ENCODE measurements at regions not wholly inside any gene's neighbourhood (a gene's known extent, or its start where the extent isn't known, plus 50 kb on each side); places are given as distances from the start of the nearest gene placed in this dataset.
"Not testable (repeated sequence)": the region's sequence is repeated elsewhere in the genome, so short reads cannot be mapped to it uniquely, and the experiment has no call there.

DNA sequence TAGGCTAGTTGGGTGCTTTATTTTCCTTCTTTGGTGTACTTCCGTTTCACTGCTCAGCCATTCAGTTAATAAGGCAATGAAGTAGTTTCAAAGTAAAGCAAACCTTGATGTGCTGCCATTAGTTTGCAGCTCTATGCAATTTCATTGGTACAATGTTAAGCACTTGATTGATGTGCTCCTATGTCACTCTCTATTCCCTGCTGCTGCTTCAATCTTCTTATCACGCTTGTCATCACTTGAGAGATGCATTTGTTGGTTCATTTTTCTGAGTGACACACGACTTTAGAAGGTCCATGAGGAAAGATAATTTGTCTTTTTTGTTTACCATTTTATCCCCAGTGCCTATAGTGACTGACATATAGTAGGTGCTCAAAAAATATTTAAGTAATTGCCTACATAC, 871.0 kb upstream of the PABPC4L start:
- DNase-seq = no peak

DNA sequence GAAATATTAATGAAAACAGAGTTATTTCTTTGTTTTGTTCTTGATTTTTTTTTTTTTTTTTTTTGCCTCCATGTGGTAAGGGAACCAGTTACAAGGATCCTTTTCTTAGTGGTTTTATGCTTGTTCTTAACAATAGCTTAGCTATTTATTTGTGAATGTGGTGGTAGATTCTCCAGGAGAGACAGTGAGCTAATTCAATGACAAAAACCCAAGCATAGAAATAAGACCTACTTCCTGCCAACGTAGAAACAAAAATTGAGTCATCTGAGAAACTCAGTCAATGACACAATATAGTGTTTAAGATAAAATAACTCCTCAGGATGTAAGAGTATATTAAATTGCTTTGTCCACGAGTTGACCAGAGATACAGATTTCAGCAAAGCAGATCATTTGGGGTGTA, 863.8 kb upstream of the PABPC4L start:
- no peak for DNase-seq

DNA sequence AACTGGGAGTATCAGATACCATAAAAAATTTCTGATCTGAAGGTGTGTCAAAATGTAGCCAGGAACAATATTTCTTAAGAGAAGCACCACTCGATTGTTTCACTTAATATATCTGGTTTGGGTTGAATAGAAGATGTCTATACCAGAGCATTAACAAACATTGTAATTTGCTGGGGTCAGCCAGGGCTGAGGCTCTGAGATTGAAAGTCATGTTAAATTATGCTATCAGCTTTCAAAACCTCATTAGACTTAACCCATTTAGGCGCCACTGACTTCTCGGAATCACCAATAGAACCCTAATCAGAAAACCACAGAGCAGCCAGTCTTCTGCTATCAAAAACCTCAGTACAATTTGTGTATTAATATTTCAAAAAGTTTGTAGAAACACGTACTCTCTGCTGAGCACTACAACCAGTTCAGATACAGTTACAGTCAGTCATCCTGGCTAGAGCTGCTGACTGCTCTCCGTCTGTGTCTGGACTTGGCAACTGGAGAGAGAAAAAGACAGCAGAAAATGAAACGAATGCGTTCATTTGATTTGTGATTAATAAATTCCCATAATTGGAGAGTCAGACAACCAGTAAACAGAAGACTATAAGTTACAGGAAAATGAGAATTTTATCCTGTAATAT, 848.6 kb upstream of the PABPC4L start:
- no peak for DNase-seq

DNA sequence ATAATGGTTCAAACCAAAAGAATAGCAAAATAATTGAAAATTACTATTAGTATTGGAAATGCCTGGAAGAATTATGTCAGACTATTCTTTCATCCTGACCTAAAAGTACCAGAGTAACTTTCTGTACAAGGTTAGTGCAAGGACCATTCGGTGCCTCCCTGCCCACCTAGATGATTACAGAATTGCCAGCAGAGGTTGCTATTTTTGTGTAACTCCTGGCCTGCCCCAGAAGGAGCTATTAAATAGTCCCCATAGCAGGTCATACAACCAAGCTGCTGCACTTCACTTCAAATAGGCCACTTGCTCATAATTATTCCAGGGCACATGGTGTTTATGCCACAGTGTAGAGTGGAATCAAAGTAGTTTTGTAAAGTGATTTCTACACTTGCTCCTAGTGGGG, 831.1 kb upstream of the PABPC4L start:
- no peak for DNase-seq

DNA sequence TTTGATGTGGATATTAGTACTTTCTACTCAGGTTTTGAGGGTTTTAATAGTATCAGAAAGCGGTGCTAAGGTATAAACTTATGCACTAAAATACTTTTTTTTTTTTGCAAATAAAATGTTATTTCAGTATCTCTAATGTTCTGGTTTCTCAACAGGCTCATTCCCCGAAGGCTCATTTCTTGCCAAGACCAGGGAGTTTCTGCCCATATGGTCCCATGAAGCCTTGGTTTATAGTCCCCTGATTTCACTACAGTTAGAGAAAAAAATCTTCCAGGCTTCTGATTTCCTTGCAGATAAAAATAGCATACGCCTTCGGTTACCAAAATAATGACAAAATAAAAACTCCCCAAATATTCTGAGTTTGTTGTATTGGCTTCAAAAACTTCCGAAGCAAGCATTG, 814.2 kb upstream of the PABPC4L start:
- no peak for DNase-seq

DNA sequence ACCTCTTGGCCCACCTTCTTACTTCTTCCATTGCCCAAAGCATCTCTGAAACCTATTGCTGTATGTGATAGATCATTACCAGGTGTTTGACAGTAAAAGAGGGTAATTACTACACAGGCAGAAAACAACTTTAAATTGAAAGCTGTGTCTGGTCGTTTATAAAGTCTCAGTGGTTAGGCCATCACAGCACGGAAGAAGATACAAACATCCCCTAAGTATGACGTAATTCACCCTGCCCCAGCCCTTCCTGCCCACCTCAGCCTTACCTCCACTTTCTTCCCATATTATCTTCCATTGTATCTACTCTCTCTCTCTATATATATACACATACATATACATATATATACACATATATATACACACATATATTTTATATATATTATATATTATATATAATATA, 805.8 kb upstream of the PABPC4L start:
- DNase-seq = no peak

DNA sequence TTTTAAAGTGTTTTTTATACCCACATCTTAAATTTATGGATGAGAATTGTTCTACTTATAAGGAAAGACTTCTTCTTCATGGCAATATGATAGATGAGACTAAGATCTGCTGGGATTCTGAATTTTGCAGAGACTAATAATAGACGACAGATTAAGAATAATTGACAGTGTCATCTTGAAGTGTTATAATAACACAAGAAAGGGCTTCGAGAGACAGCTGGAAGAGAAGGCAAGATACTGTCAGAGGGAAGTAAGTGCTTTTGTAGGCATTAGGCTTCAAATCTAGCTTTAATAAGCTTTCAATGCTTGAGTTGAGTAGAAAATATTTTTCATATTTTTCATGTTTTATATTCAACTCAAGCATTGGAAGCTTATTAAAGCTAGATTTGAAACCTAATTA, 797.6 kb upstream of the PABPC4L start:
- no peak for DNase-seq

DNA sequence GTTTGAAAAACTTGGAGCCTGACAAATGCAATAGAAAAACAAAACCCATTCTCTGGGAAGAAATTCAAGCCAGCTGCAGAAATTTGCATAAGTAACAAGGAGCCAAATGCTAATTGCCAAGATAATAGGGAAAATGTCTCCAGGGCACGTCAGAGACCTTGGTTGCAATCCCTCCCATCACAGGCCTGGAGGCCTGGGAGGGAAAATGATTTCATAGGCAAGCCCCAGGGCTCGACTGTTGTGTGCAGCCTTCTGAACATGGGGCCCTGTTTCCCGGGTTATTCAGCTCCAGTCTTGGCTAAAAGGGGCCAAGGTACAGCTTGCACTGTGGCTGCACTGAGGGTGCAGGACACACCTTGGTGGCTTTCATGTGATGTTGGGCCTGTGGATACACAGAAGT, 760.4 kb upstream of the PABPC4L start:
- no peak for DNase-seq

DNA sequence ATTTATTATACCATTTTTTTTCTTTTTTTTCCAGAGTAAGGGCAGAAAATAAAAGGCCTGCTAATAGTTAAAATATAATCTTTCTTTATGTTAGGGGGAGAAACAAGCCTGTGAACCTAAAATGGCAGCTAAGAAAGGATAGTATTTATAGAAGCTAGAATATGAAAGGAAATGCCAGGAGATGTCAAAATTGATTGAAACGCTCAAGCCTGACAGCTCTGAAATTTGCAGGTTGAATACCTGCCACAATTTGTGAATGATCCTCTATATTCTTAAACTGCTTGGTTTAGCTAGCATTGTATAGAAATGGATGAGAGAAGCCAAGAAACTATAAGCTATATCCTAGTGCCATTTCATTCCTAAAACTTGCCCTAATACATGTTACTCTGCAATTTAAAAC, 757.3 kb upstream of the PABPC4L start:
- DNase-seq = no peak

DNA sequence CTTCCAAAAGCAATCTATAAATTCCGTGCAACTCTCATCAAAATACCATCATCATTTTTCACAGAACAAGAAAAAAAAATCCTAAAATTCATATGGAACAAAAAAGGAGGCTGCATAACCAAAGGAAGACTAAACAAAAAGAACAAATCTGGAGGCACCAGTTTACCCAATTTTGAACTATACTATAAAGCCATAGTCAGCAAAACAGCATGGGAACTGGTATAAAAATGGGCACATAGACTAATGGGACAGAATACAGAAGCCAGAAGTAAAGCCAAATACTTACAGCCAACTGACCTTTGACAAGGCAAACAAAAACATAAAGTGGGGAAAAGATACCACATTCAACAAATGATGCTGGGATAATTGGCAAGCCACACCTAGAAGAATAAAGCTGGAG, 753.5 kb upstream of the PABPC4L start:
- DNase-seq = no peak

DNA sequence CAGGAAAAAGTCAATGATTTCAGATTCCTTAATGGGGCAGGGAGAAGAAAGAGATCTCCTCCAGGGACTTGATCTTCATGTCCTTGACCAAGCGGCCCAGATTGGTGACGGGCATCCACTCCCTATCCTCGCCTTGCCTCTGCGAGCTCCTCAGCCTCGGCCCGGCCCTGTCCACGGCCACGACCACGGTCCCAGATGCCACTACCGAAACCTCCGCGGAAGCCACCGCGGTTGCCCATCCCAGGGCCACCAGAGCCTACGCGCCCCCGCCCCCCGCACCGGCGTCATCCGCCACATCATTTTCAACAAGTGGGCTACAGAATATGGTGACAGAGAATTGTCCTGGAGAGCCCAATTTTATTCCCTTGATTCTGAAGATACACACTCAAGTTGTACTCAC, 751.2 kb upstream of the PABPC4L start:
- no peak for DNase-seq

DNA sequence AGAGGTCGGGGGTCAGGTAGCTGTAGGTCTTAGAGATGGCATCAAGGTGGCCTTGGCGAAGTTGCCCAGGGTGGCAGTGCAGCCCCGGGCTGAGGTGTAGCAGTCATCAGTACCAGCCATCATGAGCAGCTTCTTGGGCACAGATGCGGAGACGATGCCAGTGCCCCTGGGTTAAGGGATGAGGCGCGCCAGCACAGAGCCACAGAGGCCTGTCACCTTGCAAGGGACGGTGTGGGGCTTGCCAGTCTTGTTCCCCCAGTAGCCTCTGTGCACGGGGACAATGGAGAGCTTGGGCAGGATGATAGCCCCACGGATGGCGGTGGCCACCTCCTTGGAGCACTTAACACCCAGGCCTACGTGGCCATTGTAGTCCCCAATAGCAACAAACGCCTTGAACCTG, 750.7 kb upstream of the PABPC4L start:
- DNase-seq = no peak

DNA sequence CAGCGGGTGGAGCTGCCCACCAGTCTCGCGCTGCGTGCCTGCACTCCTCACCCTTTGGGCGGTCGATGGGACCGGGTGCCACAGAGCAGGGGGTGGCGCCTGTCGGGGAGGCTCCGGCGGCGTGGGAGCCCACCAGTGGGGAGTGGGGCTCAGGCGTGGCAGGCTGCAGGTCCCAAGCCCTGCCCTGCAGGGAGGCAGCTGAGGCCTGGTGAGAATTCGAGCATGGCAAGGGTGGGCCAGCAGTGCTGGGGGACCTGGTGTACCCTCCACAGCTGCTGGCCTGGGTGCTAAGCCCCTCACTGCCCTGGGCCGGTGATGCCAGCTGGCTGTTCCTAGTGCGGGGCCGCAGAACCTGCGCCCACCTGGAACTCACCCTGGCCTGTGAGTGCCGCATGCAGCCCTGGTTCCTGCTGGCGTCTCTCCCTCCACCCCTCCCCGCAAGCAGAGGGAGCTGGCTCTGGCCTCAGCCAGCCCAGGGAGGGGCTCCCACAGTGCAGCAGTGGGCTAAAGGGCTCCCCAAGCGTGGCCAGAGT, 746.6 kb upstream of the PABPC4L start:
- no peak for DNase-seq

DNA sequence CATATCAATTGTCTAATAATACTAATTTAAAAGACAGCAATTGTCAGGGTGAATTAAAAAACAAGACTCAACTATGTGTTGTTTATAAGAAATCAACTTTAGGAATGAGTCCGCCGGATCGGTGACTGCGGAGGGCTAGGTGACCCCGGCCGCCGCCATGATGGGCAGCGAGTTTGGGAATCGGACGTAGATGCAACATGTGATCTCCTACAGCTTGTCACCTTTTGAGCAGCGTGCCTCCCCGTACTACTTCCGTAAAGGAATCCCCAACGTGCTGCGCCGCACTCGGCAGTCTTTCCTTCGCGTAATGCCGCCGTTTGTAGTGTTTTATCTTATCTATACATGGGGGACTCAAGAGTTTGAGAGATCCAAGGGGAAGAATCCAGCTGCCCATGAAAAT, 742.5 kb upstream of the PABPC4L start:
- DNase-seq = no peak

DNA sequence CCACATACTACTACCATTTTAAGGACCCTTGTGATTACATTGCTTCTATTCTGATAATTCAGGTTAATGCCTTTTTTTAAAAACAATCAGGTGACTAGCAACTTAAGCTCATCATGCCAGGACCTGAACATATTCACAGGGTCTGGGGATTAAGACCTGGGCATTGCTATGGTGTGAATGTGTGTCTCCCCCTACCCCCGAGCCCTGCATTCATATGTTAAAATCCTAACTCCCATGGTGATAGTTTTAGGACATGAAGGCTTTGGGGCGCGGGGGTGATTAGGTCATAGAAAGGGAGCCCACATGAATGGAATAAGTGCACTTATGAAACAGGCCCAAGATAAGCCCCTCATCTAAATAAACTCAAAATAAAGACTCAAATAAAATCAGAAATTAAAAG, 734.4 kb upstream of the PABPC4L start:
- DNase-seq = no peak

DNA sequence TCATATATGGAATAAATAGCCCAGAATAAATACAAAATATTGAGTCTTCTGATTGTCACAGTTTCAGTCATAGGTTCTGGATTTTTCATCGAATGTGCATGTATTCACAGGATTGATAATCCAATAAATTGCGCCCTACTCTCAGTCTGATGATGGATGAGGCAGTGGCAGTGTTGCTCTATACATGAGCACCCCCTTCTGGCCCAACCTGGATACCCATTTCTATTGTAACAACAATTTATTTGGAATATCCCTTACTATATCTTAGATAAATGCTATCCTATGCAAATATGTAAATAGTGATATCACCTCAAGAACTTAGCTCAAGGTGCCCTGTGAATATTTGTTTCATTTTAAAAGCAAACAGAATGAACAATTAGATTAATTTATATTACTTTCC, 733.7 kb upstream of the PABPC4L start:
- no peak for DNase-seq

DNA sequence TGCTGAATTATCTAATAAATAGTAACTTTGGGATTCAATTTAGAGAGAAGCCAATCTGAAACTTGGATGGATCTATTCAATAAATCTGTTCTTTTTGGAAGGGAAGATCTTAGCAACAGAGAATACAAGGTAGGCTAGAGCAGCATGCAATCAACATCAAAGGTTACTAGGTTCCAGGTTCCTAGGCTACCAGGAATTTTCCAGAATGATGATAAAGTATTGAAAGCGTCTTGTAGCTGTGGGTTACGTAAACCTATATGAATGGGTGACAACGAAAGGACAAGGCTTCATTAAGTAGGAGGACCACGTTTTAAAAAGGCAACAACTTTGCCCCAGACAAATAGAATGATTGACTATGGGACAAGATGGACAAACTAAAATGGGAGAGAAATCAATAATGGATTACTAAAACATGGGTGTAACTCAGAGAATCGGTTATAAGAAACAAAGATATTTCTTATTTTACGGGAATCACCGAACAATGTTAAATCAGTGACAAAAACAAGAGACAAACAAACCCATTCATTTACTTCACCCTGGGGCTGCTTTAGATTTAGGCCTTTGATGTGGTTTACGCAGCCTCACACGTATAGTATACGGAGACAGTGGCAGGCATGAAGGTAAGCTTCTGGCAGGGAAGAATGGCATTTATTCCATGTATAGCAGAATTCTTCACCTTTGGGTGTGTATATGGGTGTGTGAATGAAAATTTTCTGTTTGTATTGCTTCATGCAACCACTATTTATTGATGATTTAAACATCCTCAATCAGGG, 732.6 kb upstream of the PABPC4L start:
- no peak for DNase-seq

DNA sequence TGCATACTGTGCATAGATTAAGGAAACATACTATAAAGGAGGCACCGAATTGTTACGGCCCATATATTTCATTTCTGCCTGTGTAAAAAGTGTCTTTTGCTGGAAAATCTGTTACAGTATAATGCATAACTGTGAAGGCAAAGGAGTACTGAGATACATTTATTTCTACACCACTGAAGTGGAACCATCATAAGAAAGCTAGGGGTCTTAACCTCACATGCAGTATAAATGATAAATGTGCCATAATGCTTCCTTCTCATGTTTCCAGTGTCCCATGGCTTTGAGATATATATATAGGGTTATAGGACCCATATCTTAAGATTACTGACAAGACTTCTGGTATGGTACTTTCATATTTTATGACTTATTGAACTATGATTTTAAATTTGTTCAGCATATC, 713.8 kb upstream of the PABPC4L start:
- no peak for DNase-seq

DNA sequence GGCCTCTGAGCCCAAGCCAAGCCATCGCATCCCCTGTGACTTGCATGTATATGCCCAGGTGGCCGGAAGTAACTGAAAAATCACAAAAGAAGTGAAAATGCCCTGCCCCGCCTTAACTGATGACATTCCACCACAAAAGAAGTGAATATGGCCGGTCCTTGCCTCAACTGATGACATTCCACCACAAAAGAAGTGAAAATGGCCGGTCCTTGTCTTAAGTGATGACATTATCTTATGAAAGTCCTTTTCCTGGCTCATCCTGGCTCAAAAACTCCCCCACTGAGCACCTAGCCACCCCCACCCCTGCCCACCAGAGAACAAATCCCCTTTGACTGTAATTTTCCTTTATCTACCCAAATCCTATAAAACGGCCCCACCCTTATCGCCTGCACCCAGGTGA, 712.7 kb upstream of the PABPC4L start:
- not testable (repeated sequence) for DNase-seq

DNA sequence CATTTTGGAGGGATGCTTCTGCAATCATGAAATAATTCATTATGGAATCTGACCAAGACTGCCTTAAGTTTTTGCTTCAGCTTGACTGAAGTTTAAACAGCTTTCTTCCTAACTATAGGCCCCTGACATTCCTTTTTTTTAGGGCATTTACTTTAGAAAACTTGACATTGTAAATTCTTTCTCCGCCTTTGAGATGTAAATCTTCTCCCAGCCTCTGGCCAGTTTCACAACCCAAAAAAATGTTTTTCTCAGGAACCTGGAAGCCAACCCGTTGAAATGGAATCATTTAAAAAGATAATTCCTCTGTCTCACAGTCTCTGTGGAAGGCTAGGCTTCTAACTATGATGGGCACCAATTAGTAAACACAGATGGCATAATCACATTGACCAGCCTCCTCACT, 710.4 kb upstream of the PABPC4L start:
- DNase-seq = no peak

DNA sequence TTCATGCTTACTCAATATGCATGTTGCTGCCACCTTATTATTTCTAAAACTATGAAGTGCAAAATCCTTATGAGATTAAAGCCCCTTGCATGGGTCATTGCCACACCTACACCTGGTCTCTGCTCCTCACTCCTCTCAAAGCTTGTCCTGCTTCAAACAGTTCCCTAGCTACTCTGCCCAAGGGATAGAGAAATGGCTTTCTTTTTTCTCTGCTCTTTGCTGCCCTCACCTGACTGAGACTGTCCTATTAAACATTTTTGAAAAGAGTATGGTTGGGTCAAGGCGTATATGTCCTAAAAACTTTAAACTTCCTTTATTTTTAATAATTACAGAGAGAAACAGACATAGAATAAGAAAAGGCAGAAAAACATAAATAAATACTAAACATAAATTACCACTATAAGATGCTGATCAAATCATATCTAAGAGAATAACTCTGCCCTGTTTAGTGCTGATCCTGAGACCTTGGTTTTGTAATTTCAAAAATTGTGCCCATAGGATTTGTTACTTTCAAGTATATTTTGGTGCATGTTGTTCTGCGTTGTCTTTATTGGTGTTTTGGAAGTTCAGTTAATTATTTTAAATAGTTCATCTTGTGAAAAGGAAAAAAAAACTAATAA, 704.9 kb upstream of the PABPC4L start:
- DNase-seq = no peak

DNA sequence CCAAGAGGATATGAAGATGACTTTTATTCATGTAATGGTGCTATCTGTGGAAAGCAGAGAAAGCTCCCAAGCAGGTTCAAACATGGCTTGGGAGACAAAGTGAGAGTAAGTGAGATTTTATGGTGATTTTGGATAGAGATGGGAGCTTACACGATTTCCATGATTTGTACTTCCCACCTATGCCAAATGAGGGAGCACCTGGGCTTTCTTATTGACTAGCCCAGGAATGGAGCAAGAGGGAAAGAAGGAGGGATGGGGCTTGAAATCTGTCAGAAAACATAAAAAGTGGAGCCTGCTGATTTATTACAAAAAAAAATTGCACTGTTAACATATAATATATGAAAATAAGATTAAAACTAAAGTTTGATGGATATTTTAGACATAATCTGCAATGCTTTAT, 703.5 kb upstream of the PABPC4L start:
- DNase-seq = no peak

DNA sequence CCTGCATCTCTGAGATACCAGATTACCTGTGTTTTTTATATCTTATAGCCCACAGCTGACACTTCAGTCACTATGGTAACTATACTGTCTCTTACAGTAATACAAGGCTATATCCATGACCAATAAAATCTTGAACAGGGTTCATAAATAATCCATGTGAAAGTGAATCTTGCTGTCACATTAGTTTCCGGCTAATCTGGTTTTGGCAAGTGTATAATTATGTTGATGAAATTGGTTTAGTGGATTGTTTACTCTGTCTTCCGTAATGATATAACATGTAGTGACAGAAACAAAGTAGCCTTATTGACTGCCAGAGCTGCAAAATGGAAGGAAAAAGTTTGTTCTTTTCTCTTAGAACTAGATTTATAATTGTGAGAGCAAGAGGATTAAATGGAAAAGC, 686.6 kb upstream of the PABPC4L start:
- no peak for DNase-seq
